ENCODE measurements at regions not wholly inside any gene's neighbourhood (a gene's known extent, or its start where the extent isn't known, plus 50 kb on each side); places are given as distances from the start of the nearest gene placed in this dataset.

- Histone ChIP-seq H3K9me1 (ENCODE audit: control insufficient read depth, extremely low read depth, insufficient read depth, low read length) (no peaks in the 10 kb centered on the region), H3K36me3 (ENCODE audit: control insufficient read depth in 2 of 2, extremely low read depth in 1 of 2, insufficient read depth in 2 of 2, low read length in 2 of 2) (no peaks in the 10 kb centered on the region), H2AFZ (ENCODE audit: control insufficient read depth, low read length) (no peak overlapping the region), H4K20me1 (ENCODE audit: control insufficient read depth, extremely low read depth, insufficient read depth, low read length) (no peaks in the 10 kb centered on the region), H3K9me3 (ENCODE audit: control insufficient read depth, low read depth, low read length) (no peaks in the 10 kb centered on the region), H3K4me3 (ENCODE audit: control insufficient read depth in 2 of 3, extremely low read depth in 1 of 3, insufficient read depth in 2 of 3, low read depth in 1 of 3, low read length in 3 of 3) (no peak overlapping the region), H3K27me3 (ENCODE audit: control insufficient read depth, extremely low read depth, insufficient read depth, low read length) (no peaks in the 10 kb centered on the region), H3K79me2 (ENCODE audit: control insufficient read depth, insufficient read depth, low read length) (no peaks in the 10 kb centered on the region), H3K4me1 (ENCODE audit: control insufficient read depth, extremely low read depth, insufficient read depth, low read length) (no peaks in the 10 kb centered on the region), H3K4me2 (ENCODE audit: control insufficient read depth, extremely low read depth, insufficient read depth, low read depth, low read length) (no peak overlapping the region), H3K27ac (ENCODE audit: control insufficient read depth, insufficient read depth, low read length) (no peak overlapping the region), H3K9ac (ENCODE audit: control insufficient read depth, extremely low read depth, insufficient read depth, low read length) (no peak overlapping the region)
- TF ChIP-seq EZH2 (IDR thresholded peaks at IDR 0.05; ENCODE audit: low read length) = no peak
- TF ChIP-seq, protein P1, sequence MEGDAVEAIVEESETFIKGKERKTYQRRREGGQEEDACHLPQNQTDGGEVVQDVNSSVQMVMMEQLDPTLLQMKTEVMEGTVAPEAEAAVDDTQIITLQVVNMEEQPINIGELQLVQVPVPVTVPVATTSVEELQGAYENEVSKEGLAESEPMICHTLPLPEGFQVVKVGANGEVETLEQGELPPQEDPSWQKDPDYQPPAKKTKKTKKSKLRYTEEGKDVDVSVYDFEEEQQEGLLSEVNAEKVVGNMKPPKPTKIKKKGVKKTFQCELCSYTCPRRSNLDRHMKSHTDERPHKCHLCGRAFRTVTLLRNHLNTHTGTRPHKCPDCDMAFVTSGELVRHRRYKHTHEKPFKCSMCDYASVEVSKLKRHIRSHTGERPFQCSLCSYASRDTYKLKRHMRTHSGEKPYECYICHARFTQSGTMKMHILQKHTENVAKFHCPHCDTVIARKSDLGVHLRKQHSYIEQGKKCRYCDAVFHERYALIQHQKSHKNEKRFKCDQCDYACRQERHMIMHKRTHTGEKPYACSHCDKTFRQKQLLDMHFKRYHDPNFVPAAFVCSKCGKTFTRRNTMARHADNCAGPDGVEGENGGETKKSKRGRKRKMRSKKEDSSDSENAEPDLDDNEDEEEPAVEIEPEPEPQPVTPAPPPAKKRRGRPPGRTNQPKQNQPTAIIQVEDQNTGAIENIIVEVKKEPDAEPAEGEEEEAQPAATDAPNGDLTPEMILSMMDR (optimal IDR thresholded peaks at IDR 0.05 in 1 of 3, IDR thresholded peaks at IDR 0.05 in 1 of 3, conservative IDR thresholded peaks at IDR 0.05 in 1 of 3; ENCODE audit: extremely low read depth in 1 of 3, insufficient read depth in 2 of 3, low read length in 3 of 3) = no peak
- DNase-seq (ENCODE audit: low read depth, low spot score) (no peak), FAIRE-seq (no peak)
- dilution Hi-C loops (cut with MboI; ENCODE audit: extremely low pct_ligation_motif_present, low sequenced_read_pairs) = no loop called here
These were observed 1417.0 kb upstream of the ALCAM start for GRCh38 chr3:103949693-103950092.

GRCh38 chr3:103950676-103951075 is 1416.0 kb upstream of the ALCAM start:
- no peaks in the 10 kb centered on the region for H3K27me3 ChIP-seq (ENCODE audit: control insufficient read depth, extremely low read depth, insufficient read depth, low read length)
- no peak for FAIRE-seq
- dilution Hi-C loops (cut with MboI; ENCODE audit: extremely low pct_ligation_motif_present, low sequenced_read_pairs) = no loop called here
- H3K36me3 ChIP-seq (ENCODE audit: control insufficient read depth in 2 of 2, extremely low read depth in 1 of 2, insufficient read depth in 2 of 2, low read length in 2 of 2) = no peaks in the 10 kb centered on the region
- H3K9ac ChIP-seq (ENCODE audit: control insufficient read depth, extremely low read depth, insufficient read depth, low read length) = no peak overlapping the region
- DNase-seq (ENCODE audit: low read depth, low spot score) = no peak
- no peaks in the 10 kb centered on the region for H3K4me1 ChIP-seq (ENCODE audit: control insufficient read depth, extremely low read depth, insufficient read depth, low read length)
- no peak overlapping the region for H3K4me2 ChIP-seq (ENCODE audit: control insufficient read depth, extremely low read depth, insufficient read depth, low read depth, low read length)
- H3K9me1 ChIP-seq (ENCODE audit: control insufficient read depth, extremely low read depth, insufficient read depth, low read length) = no peaks in the 10 kb centered on the region
- H2AFZ ChIP-seq (ENCODE audit: control insufficient read depth, low read length) = no peak overlapping the region
- no peak overlapping the region for H3K27ac ChIP-seq (ENCODE audit: control insufficient read depth, insufficient read depth, low read length)
- no peaks in the 10 kb centered on the region for H3K79me2 ChIP-seq (ENCODE audit: control insufficient read depth, insufficient read depth, low read length)
- TF ChIP-seq EZH2 (IDR thresholded peaks at IDR 0.05; ENCODE audit: low read length) = no peak
- TF ChIP-seq, protein P1 (optimal IDR thresholded peaks at IDR 0.05 in 1 of 3, IDR thresholded peaks at IDR 0.05 in 1 of 3, conservative IDR thresholded peaks at IDR 0.05 in 1 of 3; ENCODE audit: extremely low read depth in 1 of 3, insufficient read depth in 2 of 3, low read length in 3 of 3) = no peak
- H3K9me3 ChIP-seq (ENCODE audit: control insufficient read depth, low read depth, low read length) = no peaks in the 10 kb centered on the region
- no peak overlapping the region for H3K4me3 ChIP-seq (ENCODE audit: control insufficient read depth in 2 of 3, extremely low read depth in 1 of 3, insufficient read depth in 2 of 3, low read depth in 1 of 3, low read length in 3 of 3)
- no peaks in the 10 kb centered on the region for H4K20me1 ChIP-seq (ENCODE audit: control insufficient read depth, extremely low read depth, insufficient read depth, low read length)
